Epithelial cell of esophagus (primary cell): ENCODE measurements at regions not wholly inside any gene's neighbourhood (a gene's known extent, or its start where the extent isn't known, plus 50 kb on each side); places are given as distances from the start of the nearest gene placed in this dataset.
A peak's percentile ranks its signal among the peaks of the same experiment; 100 is the strongest.
"Not testable (repeated sequence)": the region's sequence is repeated elsewhere in the genome, so short reads cannot be mapped to it uniquely, and the experiment has no call there.

Experiments
- DNase-seq: peaks from one replicate; pipeline ENCODE4 v3.0.0; 2010; ENCODE audit warnings: low read depth
- H3K4me3 ChIP-seq: 2 replicates; pipeline ENCODE4 v1.5.1; 2011; ENCODE audit warnings: mild to moderate bottlenecking, low read length, control low read depth
- CTCF ChIP-seq: IDR thresholded peaks from 2 replicates; pipeline ENCODE4 v1.5.1; 2011; ENCODE audit warnings: low read depth, mild to moderate bottlenecking, low read length, control low read depth, inconsistent platforms; ENCODE audit not compliant: insufficient read depth; ENCODE audit errors: missing control alignments

- no peak for TF ChIP-seq CTCF
- peak; percentile 10 for DNase-seq
- no peak overlapping the region for H3K4me3 ChIP-seq
These were observed 246.0 kb downstream of the GADD45G start for GRCh38 chr9:89850631-89851325.

- no peak overlapping the region for H3K4me3 ChIP-seq
- no peak for TF ChIP-seq CTCF
- no peak for DNase-seq
These were observed 248.3 kb downstream of the GADD45G start for GRCh38 chr9:89853161-89853560.

GRCh38 chr9:89853931-89854330, 249.1 kb downstream of the GADD45G start:
- no peak for TF ChIP-seq CTCF
- DNase-seq: no peak
- H3K4me3 ChIP-seq: no peak overlapping the region

- no peak for DNase-seq
- H3K4me3 ChIP-seq: no peak overlapping the region
- no peak for TF ChIP-seq CTCF
These were observed 250.1 kb downstream of the GADD45G start for GRCh38 chr9:89854715-89855475.

GRCh38 chr9:89856296-89856695, 251.5 kb downstream of the GADD45G start:
- H3K4me3 ChIP-seq, DNase-seq: not testable (repeated sequence)

- not testable (repeated sequence) for DNase-seq, H3K4me3 ChIP-seq
These were observed 252.1 kb downstream of the GADD45G start for GRCh38 chr9:89856950-89857349.

- DNase-seq, H3K4me3 ChIP-seq: not testable (repeated sequence)
These were observed 255.0 kb downstream of the GADD45G start for GRCh38 chr9:89859842-89860241.

GRCh38 chr9:89861371-89861770, 256.6 kb downstream of the GADD45G start:
- not testable (repeated sequence) for H3K4me3 ChIP-seq, DNase-seq

GRCh38 chr9:89862316-89862715, 257.5 kb downstream of the GADD45G start:
- no peak for TF ChIP-seq CTCF
- no peak overlapping the region for H3K4me3 ChIP-seq
- no peak for DNase-seq
